UCSD-AML1 (cell line): ENCODE measurements at regions not wholly inside any gene's neighbourhood (a gene's known extent, or its start where the extent isn't known, plus 50 kb on each side); places are given as distances from the start of the nearest gene placed in this dataset.

ENCODE experiments used
- DNase-seq: peaks from one replicate; lab custom pipeline; 2025; ENCODE audit not compliant: unreplicated experiment; lab: John Stamatoyannopoulos, UW

GRCh38 chr3:194265505-194265892 lies 85.6 kb downstream of the CPN2 start:
- DNase-seq: peak; percentile 71

DNA sequence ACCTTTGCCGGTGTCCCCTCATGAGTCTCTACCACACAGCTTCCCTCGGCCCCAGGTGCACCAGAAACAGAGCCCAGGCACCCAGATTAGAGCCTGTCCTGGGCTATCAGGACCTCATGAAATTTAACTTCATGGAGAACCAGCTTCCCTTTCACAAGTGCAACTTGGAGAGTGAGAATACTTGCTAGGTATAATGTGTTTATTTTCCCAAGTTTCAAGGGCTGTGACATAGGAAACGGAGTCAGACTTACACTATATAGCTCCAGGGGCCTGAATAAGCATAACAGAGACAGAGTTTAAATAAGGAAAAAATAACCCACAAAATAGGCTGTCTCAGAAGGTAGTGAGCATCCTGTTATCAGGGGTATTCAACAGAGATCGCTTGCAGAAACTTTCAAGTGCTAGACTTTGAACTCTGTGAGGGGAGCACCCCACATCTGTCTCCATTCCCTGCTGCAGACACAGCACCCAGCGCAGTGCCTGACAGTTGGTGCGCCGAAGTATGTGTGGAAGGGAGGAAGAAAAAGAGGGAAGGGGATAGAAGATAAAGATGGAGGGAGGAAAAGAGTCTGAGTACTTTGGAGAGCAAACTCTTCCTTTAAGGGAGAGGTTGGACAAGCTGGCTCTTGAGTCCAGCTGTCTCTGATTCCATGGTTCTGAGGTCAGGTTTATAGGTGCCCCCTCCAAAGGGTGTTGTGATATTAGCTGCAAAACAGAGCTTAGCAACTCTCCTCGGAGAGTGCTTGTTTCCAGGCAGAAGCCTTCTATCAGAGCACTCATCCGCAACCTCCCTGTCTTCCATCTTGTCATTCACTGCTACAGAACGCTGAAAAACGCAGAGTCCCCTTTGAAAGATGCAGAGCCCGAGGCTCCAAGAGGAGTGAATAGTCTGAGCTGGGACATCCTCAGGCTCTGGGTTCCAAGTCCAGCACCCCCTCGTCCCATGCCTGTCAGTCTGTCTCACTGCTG lies 84.8 kb downstream of the CPN2 start:
- DNase-seq: no peak

- no peak for DNase-seq
Measured at GRCh38 chr3:194267744-194268653, 83.1 kb downstream of the CPN2 start.

GRCh38 chr3:194268654-194269512 lies 82.2 kb downstream of the CPN2 start:
- no peak for DNase-seq

DNA sequence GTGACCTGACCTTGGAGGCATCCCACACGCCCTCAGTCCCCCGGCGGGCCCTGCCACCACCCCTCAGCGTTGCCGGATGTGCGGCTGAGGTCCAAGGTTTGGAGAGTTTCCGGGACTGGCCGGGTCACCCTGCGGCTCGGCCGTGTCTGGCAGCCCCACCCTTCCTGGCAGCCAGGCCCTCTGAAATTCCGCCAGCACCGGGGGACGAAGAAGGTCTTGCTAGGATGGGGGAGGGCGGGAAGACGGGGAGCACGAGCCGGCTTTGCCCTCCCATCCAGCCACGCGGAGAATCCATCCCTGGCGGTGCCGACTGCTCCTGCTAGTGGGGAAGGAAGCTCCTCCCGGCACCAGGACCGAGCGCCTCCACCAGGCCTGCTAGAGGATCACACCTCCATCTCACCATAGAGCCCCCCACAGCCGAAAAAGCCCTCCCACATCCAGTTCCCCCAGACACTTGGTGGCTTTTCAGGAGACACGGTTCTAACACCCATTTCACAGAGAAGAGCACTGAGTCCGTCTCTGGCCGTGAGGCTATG lies 81.5 kb downstream of the CPN2 start:
- DNase-seq: peak; percentile 86

- DNase-seq: peak; percentile 84
Measured at GRCh38 chr3:194270627-194271459, 80.3 kb downstream of the CPN2 start.

GRCh38 chr3:194271460-194272035 lies 79.6 kb downstream of the CPN2 start:
- DNase-seq: no peak

DNA sequence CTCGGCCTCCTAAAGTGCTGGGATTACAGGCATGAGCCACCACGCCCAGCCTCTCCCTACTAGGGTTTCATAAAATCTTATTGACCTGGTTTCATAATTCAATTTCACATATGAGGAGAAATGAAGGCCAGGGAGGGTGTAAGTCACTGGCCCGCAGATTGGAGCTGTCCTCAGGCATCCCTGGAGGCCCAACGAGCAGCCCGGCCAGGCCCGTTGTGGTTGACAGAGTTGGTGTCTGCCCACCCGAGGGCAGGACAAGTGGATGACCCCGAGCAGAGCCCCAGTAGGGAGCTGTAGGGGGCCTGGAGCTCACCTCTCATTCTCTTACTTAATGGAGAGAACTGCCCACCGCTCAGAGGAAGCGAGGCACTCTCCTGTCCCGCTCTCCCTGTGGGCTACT lies 78.9 kb downstream of the CPN2 start:
- no peak for DNase-seq

GRCh38 chr3:194272861-194273742 lies 78.0 kb downstream of the CPN2 start:
- no peak for DNase-seq

- DNase-seq: no peak
Measured at GRCh38 chr3:194273743-194274310, 77.3 kb downstream of the CPN2 start.

DNA sequence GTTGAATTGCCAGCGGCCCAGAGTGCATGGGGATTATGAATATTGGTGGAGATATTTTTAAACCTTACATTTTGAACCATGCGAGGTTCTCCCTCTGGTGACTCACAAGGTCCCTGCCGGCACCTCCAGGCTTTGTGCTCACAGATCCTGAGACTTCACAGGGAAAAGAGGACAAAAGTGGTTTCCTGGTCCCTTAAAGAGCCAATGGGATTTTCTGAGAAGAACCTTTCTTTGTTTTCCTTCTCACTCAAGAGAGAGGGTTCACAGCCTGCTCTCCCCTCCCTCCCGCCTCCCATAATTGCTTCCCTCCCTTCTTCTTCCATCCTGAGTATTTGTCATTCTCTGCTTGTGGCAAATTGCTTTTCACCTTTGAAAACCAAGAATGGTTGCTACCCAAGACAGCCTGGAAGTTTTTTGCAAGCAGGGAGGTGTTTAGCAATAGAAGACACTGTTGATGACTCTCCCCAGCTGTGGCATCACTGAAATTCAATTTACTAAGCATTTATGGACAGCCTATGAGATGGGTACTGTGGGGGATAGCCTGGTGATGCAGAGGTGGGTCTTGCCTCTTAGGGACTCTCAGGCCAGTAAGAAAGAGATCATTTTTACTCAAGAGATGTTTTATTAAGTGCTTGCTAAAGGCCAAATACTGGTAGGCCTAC lies 76.6 kb downstream of the CPN2 start:
- DNase-seq: no peak

DNA sequence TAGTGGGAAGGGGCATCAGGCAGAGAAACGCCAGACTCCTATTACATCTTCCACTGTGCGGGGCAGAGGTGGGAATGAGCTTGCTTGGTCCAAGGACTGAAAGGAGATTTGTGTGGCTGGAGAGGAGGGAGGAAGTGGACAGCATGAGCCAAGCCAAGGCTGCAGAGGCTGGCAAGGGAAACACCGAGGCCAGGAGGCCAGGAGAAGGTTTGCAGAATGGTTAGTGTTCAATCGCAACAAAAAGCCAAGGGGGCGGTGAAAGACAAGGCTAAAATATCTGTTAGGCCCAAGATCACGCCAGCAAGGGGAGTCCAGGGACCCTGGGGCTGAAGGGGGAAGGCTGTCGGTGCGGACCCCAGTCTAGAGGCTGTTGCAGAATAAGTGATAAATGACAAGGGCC lies 75.8 kb downstream of the CPN2 start:
- DNase-seq: no peak

- no peak for DNase-seq
Measured at GRCh38 chr3:194275721-194276120, 75.4 kb downstream of the CPN2 start.

- DNase-seq: no peak
Measured at GRCh38 chr3:194276768-194277103, 74.4 kb downstream of the CPN2 start.

GRCh38 chr3:194277104-194277785 lies 73.9 kb downstream of the CPN2 start:
- DNase-seq: no peak

GRCh38 chr3:194277786-194278130 lies 73.4 kb downstream of the CPN2 start:
- no peak for DNase-seq

GRCh38 chr3:194278186-194278845 lies 72.8 kb downstream of the CPN2 start:
- no peak for DNase-seq
